Lung (tissue), 11 donors: ENCODE measurements at regions not wholly inside any gene's neighbourhood (a gene's known extent, or its start where the extent isn't known, plus 50 kb on each side); places are given as distances from the start of the nearest gene placed in this dataset.

Experiments used
- ATAC-seq: fragments of 200-7000 bp; cut with Tn5 transposase; one replicate; pipeline ENCODE4 v1.9.1; 2020; ENCODE audit warnings: moderate number of reproducible peaks; ENCODE audit not compliant: insufficient read depth, low FRiP score
- DNase-seq, 3 donors: peaks; one replicate each; pipeline ENCODE4 v3.0.0-alpha.2; 2013 to 2017
- H3K27ac ChIP-seq, 2 donors: one replicate each; pipeline ENCODE4 v1.5.1; 2013; ENCODE audit warnings: mild to moderate bottlenecking in 2 of 2, moderate library complexity in 2 of 2, control low read depth in 1 of 2, inconsistent platforms in 1 of 2, low read depth in 1 of 2, low read length in 1 of 2
- H3K27me3 ChIP-seq, 3 donors: one replicate each; pipeline ENCODE4 v1.5.1; 2013; ENCODE audit warnings: low read length in 2 of 3; ENCODE audit not compliant: control insufficient read depth in 3 of 3, insufficient read depth in 3 of 3
- H3K36me3 ChIP-seq, 4 donors: one replicate each; pipeline ENCODE4 v1.5.1; 2013; ENCODE audit warnings: low read length in 4 of 4, mild to moderate bottlenecking in 1 of 4, moderate library complexity in 1 of 4; ENCODE audit not compliant: control insufficient read depth in 4 of 4, insufficient read depth in 4 of 4
- H3K4me1 ChIP-seq, 5 donors: one replicate each; pipeline ENCODE4 v1.5.1; 2013; ENCODE audit warnings: low read length in 5 of 5, mild to moderate bottlenecking in 2 of 5, moderate library complexity in 1 of 5; ENCODE audit not compliant: control insufficient read depth in 5 of 5, insufficient read depth in 5 of 5
- H3K4me3 ChIP-seq: one replicate; pipeline ENCODE4 v1.5.1; 2013; ENCODE audit warnings: mild to moderate bottlenecking, control low read depth, moderate library complexity
- H3K9ac ChIP-seq, 2 donors: one replicate each; pipeline ENCODE4 v1.5.1; 2013; ENCODE audit warnings: low read length in 2 of 2, control low read depth in 1 of 2; ENCODE audit not compliant: insufficient read depth in 1 of 2
- H3K9me3 ChIP-seq, 4 donors: one replicate each; pipeline ENCODE4 v1.5.1; 2013; ENCODE audit warnings: low read length in 3 of 4, mild to moderate bottlenecking in 1 of 4, moderate library complexity in 1 of 4; ENCODE audit not compliant: control insufficient read depth in 4 of 4, insufficient read depth in 3 of 4
- CTCF ChIP-seq: IDR thresholded peaks from 2 replicates; pipeline ENCODE4 v1.5.1; 2012; ENCODE audit warnings: mild to moderate bottlenecking; ENCODE audit errors: control extremely low read depth, extremely low read depth
- WGBS, 2 donors: extraction: QIAGEN DNeasy Blood & Tissue Kit; methylation state at CpG; one replicate each; pipeline ENCODE4 v1.1.7; 2013; 5-methylcytosine and 5-hydroxymethylcytosine counted together
- donor health status: control.
- donor health status: control.
- donor health status: Bipolar disorder and iron deficiency.
- donor health status: healthy.
- donor health status: DM: yes; HTN: yes; CAD: no.

- Histone ChIP-seq H3K4me3 (no peak overlapping the region), H3K36me3 (no peaks in the 10 kb centered on the region), H3K27me3 (no peaks in the 10 kb centered on the region), H3K9me3 (no peaks in the 10 kb centered on the region), H3K9ac (no peak overlapping the region), H3K27ac (no peak overlapping the region), H3K4me1 (no peaks in the 10 kb centered on the region)
- no peak for ATAC-seq
- no peak for DNase-seq
- no peak for TF ChIP-seq CTCF
- WGBS, 2 donors, result 77 to 88% methylated on average over 2 of the region's 2 CpGs
These were observed 150.2 kb downstream of the CDC14C start for GRCh38 chr7:49074538-49074937.

GRCh38 chr7:49080896-49081475 is 156.6 kb downstream of the CDC14C start:
- DNase-seq, result no peak
- H3K27me3 ChIP-seq, result no peaks in the 10 kb centered on the region
- no peak overlapping the region for H3K9ac ChIP-seq
- no peaks in the 10 kb centered on the region for H3K36me3 ChIP-seq
- peaks cover 0 to 3% (median 0%) of the 10 kb centered on the region in 5 donors for H3K4me1 ChIP-seq
- ATAC-seq, result no peak
- no peak for TF ChIP-seq CTCF
- no peaks in the 10 kb centered on the region for H3K9me3 ChIP-seq
- 77 to 80% methylated on average over 2 of the region's 2 CpGs for WGBS, 2 donors
- no peak overlapping the region for H3K4me3 ChIP-seq
- H3K27ac ChIP-seq, result no peak overlapping the region

GRCh38 chr7:49088017-49088416 is 163.7 kb downstream of the CDC14C start:
- Histone ChIP-seq H3K4me1 (no peaks in the 10 kb centered on the region), H3K36me3 (no peaks in the 10 kb centered on the region), H3K9me3 (no peaks in the 10 kb centered on the region), H3K27me3 (no peaks in the 10 kb centered on the region), H3K9ac (no peak overlapping the region), H3K27ac (no peak overlapping the region), H3K4me3 (no peak overlapping the region)
- no peak for TF ChIP-seq CTCF
- ATAC-seq, result no peak
- no peak for DNase-seq

GRCh38 chr7:49089717-49090116 is 165.4 kb downstream of the CDC14C start:
- WGBS, 2 donors, result 40 to 45% methylated on average over 2 of the region's 2 CpGs
- ATAC-seq, result no peak

More at GRCh38 chr7:49089717-49090116, 165.4 kb downstream of the CDC14C start:
- Histone ChIP-seq H3K27me3 (no peaks in the 10 kb centered on the region), H3K36me3 (no peaks in the 10 kb centered on the region), H3K27ac (no peak overlapping the region), H3K9ac (no peak overlapping the region), H3K9me3 (no peaks in the 10 kb centered on the region), H3K4me3 (no peak overlapping the region), H3K4me1 (no peaks in the 10 kb centered on the region)
- no peak for TF ChIP-seq CTCF
- no peak for DNase-seq
